Brain pericyte (primary cell): ENCODE measurements at regions not wholly inside any gene's neighbourhood (a gene's known extent, or its start where the extent isn't known, plus 50 kb on each side); places are given as distances from the start of the nearest gene placed in this dataset.

Experiments used
- DNase-seq: peaks from one replicate; pipeline ENCODE4 v3.0.0-alpha.2; 2012; ENCODE audit warnings: low read depth, low spot score

DNA sequence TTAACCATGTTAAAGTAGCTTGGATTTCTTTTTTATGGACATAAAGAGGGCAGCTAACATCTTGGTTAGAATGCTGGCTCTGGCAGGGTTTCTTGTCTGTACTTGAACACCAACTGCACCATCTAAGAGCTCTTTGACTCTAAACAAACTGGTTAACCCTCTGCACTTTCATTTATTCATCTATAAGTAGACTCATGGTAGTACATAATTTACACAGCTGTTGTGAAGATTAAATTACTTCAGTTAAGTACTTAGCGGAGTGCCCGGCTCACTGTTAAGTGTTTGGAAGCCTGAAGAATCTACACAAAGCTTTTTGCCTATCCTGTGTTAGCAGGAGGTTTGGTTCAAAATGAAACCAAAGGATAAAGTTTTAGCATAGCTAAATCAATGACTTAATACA is 846.2 kb upstream of the API5 start:
- no peak for DNase-seq

DNA sequence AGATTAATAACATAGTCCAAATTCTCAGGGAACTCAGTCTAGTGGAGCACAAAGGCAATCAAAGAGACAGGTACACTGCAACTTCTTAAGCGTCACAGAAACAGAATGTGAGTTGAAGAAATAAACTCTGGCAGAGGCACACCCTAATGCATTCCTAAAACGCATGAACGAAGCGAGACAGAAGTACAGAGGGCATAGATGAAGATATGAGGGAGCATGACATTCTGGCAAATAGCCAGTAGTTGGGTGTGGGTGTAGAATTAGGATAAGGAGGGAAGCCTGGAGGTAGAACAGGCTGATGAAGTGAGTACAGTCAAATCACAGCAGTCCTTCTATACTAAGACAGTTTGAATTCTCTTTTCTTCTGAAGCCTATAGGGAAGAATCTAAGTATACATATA is 838.7 kb upstream of the API5 start:
- DNase-seq: no peak

DNA sequence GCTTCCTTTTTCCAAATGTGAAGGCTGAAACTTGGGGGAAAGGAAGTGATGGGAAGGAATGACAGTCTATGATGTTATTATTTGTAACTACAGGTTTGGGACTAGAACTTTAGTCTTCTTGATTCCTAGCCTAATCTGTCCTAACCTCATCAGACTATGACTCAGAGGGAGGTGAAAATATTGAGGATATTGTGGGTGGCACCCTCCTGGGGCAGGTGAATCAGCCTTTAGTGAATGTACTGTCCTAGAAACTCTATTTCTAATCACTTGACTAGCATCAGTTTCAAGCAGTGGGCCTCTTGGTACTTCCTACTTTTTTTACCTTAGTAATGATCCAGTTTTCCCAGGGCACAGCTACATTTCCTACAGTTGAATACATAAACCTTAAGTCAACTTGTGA is 829.0 kb upstream of the API5 start:
- DNase-seq: no peak

DNA sequence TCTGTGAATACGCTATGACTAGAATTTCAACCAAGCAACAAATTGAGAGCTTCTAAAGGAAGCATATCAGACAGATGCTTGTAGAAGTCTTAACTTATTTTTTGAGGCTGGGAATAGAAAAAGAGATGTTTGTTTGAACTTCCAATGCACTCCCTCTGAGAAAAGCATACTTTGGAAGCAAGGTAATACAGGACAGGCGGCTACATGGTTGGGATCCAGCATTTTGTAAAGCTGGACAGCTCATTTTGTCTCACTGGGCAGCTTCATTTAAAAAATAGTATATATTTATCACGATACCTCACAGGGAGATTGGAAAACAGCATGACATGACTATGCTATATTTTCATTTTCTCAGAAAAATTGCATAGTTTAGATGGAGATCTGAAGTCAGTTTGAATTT is 821.3 kb upstream of the API5 start:
- DNase-seq: no peak

- DNase-seq: no peak
Observed at GRCh38 chr11:42494459-42494858, 817.3 kb upstream of the API5 start.

DNA sequence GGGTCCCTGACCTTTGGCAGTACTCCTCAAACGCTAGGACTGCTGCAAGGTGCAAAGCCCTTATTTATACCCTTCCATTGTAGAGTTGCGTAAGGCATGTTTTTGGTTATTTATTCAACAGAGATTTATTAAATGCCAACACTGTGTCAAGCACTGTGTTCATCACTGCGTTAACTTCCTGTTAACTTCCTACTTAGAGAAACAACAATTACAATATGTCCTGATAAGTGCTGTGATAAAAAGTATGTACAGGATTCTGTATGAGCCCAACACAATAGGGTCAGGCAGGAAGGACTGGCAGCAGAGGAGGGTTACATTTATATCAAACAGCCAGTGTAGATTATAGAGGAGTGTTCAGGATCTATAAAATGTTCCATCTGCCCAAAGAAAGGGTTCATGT is 812.8 kb upstream of the API5 start:
- DNase-seq: no peak

DNA sequence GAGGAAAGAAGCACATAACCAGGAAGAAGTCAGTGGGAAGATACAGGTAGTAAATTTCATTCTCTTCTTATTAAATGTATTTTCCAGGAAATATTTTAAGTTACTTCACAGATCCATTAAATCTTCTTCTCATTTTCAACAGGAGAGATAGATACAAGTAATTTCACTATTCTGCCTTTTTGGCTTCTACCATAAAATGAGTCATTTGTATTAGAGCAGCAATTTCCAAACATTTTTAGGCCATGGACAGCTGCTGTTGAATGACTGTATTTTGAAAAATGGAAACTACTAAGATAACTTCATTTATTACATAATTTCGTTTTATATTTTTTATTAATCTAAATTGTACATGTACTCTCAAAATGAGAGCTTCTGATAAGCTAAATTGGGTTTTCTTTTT is 809.6 kb upstream of the API5 start:
- DNase-seq: no peak

GRCh38 chr11:42521994-42522393 is 789.8 kb upstream of the API5 start:
- DNase-seq: peak; percentile 10

DNA sequence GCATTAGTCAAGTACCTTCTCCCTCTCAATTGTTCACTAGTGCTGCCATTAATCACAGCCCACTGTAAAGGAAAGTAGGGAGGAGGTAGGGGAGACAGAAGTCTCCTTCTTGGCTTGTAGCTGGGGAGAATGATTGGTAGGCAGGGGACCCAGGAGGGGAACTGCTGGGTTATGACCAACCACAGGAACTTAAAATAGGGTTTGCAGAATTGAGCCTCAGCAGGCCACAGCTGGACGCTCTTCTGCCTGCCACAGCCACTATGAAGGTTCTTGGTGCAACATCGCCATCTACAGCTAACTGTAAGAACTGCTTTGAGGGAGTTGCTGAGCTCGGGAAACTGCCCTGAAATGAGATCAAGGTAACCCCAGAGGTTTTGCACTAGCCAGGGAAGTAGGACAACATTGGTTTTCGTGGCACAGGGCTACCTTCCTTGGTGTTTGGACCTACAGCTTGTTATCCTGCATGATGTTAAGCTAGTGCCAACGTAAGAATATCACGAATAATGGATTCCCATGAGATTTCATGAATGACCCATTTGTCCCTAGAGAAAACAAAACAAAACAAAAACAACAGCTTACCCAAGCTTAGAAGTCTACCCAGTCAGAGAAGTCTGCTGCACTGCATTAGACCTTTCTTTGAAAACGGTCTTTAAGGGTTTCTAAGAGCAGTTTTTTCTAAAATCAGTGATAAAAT is 787.1 kb upstream of the API5 start:
- peak; percentile 24 for DNase-seq

DNA sequence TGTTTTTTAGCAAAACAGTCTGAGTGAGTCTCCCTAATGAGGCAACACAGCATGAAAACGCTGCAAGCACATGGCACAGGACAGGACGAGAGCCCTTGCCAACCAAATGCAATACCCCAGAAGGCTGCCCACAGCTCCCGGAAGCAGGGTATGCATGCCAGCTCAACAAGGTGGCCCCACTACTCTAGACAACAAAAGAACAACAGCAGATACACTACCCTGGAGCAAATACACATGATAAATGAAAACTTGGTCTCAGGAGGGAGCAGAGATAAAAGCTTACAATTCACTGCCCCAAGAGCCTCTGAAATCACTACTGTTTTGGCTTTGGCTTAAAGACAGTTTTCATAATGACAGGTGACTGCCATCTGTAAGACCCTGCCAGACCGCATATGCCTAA is 785.4 kb upstream of the API5 start:
- no peak for DNase-seq

GRCh38 chr11:42528471-42528870 is 783.3 kb upstream of the API5 start:
- DNase-seq: no peak

DNA sequence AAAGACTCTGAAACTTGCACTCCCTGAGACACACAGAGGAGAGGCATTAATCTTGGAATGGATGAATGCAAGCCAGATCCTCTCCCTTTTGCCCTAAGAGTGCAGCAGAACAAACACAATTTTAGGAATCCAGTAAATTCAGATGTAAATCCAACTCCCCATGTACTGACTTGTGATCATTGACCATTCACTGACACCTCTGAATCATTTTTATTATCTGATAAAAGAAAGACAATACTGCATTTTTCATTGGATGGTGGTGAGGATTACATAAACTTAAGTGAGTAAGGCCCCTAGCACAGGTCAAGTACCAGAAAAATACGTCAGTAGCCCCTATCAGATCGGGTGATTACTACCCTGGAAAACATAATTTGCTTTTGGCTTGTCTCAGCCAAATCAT is 782.9 kb upstream of the API5 start:
- no peak for DNase-seq

DNA sequence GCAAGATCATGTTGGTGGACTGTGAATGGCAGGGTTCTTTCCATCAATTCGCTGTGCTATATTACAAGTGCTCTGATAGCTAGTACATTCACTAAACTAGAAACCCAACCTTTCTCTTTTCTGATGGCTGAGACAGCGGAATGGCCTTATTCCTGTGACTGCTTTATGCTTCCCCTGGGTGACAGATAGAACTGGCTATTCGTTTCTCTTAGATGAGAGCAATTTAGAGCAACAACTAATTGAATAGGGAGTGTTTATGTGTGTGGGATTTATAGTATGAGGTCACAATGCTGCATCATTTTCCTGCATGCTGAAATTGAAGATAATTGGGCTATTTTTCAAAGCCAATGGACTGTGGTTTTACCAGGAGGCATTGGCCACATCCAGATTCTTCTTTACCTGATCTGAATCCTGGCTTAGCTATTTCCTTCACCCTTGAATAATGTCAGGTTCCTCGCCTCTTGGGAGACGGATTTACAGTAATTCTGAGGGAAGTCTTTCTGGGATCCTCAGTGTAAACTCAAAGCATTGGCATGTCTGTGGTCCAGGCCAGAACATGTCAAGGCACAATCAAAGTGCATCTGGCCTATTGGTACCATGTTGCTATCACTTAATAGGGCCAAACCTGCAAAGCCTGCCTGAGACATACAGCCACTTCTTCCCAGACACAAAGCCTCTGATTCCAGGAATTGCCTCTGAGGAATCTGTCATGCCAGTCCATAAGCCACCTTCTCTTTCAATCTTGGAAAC is 775.0 kb upstream of the API5 start:
- no peak for DNase-seq

- no peak for DNase-seq
Observed at GRCh38 chr11:42542336-42542735, 769.5 kb upstream of the API5 start.

DNA sequence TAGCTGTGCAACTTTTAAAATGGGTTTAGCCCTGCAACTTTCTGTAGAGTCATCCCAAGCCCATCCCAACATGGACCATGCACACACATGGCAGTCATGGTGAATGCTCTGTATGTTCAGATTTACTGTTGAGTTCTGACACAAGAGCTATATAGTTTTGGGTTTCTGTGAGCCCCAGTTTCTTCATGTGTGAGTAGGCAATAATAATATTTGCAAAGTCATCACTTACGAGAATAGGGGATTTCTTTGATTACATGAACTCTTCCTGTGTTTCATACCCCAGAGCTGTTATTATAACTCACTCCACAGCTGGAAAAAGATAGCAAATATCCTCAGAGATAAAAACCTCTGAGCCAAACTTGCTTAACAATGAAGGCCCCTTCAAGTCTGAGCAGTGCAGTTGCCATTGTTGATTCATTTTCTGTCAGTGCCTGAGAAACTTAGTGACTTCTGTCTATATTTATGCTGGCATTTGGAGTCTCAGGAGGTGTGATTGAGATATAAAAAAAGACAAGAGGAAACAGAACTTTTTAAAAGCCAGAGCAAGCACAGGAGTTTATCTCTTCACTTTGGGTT is 767.9 kb upstream of the API5 start:
- no peak for DNase-seq

DNA sequence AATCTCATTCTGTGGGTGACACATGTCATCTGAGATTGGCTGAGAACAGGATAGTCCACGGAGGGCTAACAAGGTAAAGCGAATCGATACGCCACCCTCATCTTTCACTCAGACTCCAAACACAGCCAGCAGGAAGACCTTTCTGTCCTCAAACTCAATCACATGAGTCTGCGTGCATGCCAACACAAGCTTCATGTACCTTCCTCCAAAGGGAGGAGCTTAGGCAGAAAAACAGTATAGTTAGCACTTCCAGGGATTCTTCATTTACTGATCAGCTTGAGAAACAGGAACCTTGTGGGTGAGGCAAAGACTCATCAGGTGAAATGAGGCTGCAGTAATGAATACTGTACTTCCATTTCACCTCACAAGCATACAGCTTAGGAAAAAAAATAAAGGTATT is 767.1 kb upstream of the API5 start:
- DNase-seq: no peak

DNA sequence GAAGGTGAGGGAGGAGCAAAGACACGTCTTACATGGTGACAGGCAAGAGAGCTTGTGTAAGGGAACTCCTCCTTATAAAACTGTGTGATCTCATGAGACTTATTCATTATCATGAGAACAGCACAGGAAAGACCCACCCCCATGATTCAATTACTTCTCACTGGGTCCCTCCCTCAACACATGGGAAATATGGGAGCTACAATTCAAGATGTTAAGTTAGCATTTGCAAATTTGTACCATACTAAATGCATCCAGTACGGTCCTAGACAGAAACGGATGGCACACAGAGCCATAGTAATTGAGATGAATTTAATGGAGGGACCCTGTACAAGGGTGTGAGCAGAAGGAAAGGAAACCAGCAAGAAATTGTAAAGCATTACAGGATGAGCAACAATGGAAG is 765.8 kb upstream of the API5 start:
- DNase-seq: no peak

- no peak for DNase-seq
Observed at GRCh38 chr11:42552786-42553185, 759.0 kb upstream of the API5 start.

DNA sequence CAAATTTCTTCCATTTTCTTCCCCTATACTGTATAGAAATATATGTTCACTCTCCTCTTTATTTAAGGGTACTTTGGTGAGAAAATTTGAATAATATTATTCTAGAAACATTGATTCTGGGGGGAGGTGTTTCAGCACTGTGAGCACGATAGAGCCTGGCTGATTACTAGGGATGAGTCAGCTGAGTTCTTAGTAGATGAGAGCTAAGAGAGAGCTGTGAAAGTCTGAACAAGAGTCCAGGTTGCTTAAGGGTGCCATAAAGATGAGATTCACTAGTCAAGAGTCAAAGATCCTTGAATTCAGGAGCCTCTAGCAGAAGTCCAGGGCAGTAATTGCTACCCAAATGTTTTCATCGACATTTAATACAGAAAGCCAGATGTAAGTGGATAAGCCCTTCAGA is 756.6 kb upstream of the API5 start:
- DNase-seq: no peak

DNA sequence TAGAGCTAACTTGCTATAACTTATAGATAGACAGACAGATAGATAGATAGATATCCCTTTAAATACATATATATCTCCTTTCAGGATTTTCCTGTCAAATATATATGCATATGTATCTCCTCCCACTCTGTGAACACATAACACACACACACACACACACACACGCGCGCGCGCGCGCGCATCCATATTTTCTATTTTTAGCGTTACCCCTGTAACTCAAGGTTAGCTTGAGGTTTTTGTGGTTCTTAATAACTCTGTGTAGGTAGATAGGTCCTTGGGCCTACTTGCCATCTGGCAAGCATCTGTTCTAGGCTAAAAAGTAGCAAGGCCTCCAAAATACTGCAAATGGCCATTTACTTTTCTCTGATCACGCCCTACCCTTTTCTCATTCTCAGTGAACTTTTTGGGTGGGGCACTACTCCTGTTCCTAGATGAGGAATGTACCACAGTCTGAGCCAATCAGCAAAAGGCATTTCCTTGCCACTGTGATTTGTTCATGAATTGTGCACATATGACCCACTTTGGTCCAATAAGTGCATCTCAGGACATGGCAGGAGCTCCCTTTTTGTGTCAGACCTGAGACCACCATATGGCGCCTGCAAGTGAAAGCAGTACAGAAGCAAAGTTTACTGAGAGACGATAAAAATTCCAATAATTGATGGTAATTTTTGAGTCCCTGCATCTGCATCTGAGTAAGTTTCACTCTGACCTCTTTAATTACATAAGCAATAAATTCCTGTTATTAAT is 740.5 kb upstream of the API5 start:
- no peak for DNase-seq

- no peak for DNase-seq
Observed at GRCh38 chr11:42571878-42572610, 739.8 kb upstream of the API5 start.

- no peak for DNase-seq
Observed at GRCh38 chr11:42576318-42576717, 735.5 kb upstream of the API5 start.
